GM12872 (cell line): ENCODE measurements at regions not wholly inside any gene's neighbourhood (a gene's known extent, or its start where the extent isn't known, plus 50 kb on each side); places are given as distances from the start of the nearest gene placed in this dataset.

Experiments
- CTCF ChIP-seq: IDR thresholded peaks from 3 replicates; pipeline ENCODE4 v1.5.1; 2011; ENCODE audit warnings: low read depth, mild to moderate bottlenecking, low read length, moderate library complexity; ENCODE audit not compliant: insufficient read depth

DNA sequence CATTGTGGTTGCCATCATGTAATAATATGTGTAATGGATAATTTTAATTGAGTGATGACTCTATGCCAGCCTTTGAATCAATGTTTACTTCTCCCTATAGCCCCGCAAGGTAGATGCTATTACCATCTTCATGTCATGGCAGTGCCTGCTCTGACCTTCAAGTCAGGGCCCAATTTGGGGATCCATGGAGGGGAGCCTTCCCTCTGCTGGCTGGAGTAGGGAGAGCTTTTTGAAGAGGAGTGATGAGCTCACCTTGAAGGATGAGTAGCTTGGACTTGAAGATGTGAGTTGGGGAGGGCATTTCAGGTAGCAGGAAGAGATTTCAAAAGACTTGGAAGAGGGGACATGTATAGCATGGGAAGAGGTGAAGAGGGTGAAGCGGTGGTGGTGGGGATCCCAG, 189.2 kb downstream of the FOXD2 start:
- TF ChIP-seq CTCF, result no peak

GRCh38 chr1:47627471-47628370, 189.9 kb downstream of the FOXD2 start:
- TF ChIP-seq CTCF, result no peak

GRCh38 chr1:47629201-47629600, 191.4 kb downstream of the FOXD2 start:
- TF ChIP-seq CTCF, result no peak

DNA sequence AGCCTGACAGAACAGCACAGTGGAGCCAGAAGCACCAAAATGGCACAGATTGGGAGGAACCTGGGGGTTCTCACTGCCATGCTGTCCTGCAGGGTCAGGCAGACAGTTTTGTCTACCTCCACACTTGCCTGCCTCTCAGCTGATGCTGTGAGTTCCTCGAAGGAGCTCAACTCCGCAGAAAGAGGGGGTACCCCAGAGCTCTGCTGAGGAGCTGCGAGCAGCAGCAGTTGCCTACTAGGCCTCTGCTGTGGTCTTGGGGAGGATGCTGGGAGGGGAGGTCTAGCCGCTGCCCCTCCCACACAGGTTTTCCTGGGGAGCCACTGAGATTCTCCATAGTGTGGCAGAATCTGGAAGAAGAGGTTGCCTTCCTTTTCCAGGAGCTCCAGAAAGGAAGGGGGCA, 192.5 kb downstream of the FOXD2 start:
- TF ChIP-seq CTCF, result no peak

DNA sequence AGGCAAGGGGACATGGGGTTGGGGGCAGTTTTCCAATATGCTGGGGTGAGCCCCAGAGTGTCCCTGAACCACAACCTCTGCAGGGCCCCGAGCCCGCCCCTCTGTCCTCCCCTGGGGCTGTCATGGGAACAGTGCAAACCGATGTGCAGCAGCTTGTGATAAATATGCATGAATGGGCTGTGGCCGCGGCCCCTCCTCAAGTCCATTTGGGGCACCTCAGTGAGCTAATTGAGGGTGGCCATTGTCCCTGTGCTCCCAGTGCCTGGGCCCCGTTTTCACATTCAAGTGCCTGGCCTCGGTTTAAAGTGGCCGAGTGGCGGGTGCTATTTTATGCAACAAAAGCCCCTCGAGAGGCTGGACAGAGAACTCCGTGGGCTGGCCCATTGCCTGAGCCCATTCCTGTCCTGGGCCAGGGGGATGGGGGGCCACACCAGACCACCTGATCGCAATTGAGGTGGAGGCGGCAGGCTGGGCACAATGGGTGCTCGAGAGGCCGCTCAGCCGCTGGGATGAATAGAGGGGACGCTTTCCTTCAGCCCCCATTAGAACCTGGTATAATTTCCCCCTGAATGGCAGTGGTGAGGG, 193.7 kb downstream of the FOXD2 start:
- no peak for TF ChIP-seq CTCF

DNA sequence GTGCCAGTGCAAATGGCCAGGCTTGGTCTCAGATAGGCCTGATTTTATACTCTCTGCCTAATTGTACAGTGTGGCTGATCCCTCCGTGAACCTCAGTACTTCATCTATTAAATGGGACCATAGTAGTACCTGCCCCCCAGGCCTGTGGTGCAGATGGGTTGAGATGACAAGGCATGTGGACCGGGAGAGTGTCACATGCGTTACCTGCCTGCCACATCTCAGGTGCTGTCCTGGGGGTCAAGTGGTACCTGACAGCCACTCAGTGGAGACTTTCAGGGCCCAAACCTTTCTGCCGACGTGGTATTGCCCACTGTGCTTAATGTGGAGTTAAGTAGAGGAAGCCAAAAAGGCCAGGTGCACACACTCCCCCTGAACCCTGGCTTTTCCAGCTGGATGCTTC, 197.3 kb downstream of the FOXD2 start:
- no peak for TF ChIP-seq CTCF

DNA sequence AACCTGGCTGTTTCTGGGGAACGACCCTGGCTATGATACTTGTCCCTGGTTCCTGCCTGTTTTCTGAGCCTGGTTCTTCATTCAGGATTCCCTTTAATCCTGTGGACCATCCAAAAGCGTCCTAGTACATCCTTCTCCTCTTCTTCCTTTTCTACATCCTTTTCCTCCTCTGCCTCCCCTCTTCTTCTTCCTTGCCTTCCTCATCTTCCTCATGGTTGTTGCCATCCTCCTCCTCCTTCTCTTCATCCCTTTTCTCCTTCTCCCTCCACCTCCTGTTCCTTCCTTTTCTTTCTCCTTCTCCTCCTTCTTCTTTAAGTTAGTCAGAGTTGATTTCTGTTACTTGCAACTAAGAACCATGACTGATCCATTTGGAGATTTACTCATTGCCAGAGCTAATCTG, 197.8 kb downstream of the FOXD2 start:
- no peak for TF ChIP-seq CTCF
